GM12874 (cell line): ENCODE measurements at regions not wholly inside any gene's neighbourhood (a gene's known extent, or its start where the extent isn't known, plus 50 kb on each side); places are given as distances from the start of the nearest gene placed in this dataset.

Source experiments
- TF ChIP-seq, protein P1 (sequence below): IDR thresholded peaks from 2 replicates; pipeline ENCODE4 v1.5.1; 2011; ENCODE audit warnings: low read depth, mild to moderate bottlenecking, control low read depth, low read length, moderate library complexity; ENCODE audit not compliant: insufficient read depth

DNA sequence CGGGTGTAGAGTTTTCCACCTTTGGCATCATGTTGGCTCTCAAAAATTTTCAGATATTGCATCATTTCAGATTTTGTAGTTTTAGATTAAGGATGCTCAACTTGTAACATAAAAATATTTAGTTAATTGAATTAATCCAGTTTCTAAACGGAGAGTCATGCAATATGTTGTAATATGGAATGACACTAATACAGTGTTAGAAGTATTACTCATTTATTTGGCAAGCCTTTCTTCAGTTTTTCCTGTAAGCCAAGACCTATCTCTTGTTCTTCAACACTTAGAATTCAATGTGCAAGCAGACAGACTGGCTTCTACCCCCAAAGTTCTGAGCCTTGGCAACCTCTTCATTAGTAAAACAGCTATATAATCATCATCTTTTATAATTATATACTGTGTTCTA lies 985.0 kb upstream of the GOT2 start:
- TF ChIP-seq, protein P1, sequence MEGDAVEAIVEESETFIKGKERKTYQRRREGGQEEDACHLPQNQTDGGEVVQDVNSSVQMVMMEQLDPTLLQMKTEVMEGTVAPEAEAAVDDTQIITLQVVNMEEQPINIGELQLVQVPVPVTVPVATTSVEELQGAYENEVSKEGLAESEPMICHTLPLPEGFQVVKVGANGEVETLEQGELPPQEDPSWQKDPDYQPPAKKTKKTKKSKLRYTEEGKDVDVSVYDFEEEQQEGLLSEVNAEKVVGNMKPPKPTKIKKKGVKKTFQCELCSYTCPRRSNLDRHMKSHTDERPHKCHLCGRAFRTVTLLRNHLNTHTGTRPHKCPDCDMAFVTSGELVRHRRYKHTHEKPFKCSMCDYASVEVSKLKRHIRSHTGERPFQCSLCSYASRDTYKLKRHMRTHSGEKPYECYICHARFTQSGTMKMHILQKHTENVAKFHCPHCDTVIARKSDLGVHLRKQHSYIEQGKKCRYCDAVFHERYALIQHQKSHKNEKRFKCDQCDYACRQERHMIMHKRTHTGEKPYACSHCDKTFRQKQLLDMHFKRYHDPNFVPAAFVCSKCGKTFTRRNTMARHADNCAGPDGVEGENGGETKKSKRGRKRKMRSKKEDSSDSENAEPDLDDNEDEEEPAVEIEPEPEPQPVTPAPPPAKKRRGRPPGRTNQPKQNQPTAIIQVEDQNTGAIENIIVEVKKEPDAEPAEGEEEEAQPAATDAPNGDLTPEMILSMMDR: no peak

DNA sequence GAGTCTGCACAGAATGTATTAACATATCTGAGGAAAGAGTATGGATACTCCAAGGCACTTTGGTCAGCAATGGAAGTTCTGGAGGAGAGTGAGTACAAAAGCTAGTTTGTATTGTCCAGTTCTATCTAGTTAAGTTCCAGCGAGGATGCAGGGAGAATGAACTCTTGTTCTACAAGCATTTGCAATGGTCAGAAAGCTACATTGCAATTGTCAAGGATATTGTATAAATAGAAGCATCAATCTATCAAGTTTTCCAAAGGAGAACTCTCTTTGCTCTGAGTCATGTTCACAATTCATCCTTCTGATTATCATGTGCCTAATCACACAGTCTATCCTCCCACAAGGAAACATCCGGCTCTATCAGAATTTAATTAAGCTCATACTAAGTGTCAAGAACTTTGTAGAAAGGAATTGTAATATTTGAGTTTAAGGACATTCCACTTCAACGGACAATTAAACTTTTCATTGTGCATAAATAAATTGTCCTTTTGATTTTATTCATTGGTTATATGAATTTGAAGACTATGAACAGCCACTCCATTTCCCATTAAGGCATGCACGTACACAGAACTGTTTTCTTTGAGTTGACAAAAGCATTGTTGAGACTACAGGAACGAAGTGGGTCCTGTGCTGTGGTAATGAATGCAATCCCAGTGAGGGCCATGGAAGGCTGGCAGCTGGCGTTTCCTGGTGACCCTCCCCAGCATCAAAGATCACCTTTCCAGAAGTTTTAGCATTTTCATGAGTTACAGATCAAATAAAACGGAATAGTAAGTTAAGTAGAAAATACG lies 973.5 kb upstream of the GOT2 start:
- TF ChIP-seq, protein P1: no peak

DNA sequence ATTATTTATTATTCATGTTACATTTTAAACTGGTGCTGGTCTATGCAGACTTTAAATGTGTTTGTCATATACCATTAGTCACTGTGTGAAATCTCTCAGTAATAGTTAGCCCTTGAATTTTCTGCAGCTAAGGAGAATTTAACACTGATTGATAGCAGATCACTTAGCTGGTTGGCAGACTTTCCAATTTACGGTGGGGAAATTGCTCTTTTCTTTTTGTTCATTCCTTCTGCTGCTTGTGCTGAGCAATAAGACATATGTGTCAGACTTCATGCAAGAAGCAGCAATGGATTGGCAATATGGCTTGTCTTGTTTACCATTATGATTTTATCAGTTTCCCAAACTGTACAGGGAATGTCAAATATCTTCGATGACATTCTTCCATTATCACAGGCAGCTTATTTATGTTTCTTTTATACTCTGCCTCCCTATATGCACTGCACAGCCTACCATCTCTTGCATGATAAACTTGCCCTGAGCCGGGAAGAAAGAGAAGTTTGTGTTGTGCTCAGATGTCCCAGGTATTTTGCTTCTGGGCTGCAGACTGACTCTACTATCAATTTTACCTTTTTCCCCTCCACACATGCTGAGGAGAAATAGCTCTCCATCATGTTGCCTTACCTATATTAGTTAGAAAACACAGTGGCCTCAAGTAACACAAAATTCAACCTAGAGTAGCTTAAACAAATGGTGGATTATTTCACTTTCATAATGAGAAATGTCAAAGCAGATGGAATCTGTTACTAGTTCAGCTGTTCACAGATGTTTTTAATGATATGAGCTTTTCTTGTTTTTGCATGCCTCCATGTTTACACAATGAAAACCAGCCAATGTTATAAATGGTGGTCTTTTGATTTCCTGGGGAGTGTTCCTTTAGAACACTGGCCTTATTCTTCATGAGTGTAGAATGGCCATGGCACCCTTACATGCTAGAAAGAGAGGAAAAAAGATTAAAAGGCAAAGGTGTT lies 968.1 kb upstream of the GOT2 start:
- TF ChIP-seq, protein P1: no peak

DNA sequence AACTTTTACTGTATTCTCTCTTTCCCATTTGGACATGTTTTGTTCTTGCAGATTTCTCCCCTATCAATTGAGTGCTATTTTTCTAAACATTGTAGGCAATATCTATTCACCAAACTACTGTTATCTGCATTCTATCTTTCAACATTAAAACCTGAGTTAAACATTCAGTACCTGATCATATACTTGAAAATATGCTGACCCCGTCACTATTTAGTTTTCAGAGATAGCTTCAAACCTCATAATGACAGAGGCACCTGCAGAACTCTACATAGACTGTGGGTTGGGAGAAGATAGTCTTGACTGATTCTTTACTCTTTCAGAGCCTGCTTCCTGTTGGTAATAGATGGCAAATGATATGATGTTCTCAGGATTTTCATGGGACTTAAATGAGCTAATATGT lies 965.7 kb upstream of the GOT2 start:
- TF ChIP-seq, protein P1: no peak

DNA sequence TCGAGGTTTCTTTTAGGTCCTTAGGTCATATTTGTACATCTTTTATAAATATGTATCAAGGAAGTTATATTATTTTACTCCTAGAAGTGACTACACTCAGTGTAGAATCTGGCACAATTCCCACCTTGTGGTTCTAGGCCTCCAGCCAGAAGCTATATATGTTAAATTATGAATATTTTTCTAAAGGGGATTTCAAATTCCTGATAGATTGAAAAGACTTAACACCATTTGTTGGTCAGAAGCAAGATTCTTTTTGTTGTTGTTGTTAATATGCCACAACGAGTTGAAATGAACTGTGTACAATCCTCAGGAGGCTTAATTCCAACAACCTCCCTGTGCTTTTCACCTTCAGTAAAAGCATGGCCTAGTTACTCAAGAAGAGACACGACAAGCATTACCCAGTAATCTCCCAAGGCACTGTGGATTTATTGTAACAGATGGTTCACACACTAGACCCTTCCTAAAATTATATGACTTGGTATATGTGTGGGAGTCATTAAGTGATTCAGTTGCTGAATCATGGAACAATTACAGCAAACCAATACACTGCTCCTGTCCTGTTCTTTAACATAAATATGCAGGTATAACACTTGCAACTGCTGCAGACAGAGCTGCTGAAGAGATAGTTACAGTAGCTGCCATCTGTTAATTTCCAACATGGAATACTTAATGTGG lies 964.4 kb upstream of the GOT2 start:
- TF ChIP-seq, protein P1: no peak

DNA sequence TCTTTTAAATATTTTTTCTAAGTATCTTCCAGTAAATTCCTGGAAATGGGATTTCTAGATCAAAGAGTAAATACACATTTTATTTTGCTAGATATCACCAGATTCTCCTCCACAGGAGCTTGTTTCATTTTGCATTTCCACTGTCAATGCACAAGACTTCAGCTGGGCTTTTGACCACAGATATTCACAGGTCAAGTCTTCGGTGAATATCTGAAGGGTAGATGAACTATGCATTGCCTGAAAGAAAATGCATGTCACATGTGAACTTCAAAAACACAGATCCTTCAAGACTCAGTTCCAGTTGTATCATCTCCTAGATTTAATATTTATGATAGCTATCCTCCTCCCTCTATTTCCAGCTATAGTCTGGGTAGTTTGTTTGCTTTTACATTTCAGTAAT lies 963.6 kb upstream of the GOT2 start:
- TF ChIP-seq, protein P1: no peak

DNA sequence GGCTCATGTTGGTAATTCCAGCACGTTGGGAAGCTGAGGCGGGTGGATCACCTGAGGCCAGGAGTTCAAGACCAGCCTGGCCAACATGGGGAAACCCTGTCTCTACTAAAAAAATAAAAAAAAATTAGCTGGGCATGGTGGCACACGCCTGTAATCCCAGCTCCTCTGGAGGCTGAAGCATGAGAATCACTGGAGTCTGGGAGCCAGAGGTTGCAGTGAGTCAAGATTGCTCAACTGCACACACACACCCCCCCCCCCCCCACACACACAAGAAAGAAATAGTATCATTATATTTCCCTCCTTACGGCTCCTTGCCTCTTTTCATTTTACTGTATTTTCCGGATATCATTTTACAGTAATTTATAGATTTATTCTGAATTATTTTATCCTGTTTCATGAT lies 963.1 kb upstream of the GOT2 start:
- TF ChIP-seq, protein P1: no peak
